ENCODE measurements at regions not wholly inside any gene's neighbourhood (a gene's known extent, or its start where the extent isn't known, plus 50 kb on each side); places are given as distances from the start of the nearest gene placed in this dataset.

DNA sequence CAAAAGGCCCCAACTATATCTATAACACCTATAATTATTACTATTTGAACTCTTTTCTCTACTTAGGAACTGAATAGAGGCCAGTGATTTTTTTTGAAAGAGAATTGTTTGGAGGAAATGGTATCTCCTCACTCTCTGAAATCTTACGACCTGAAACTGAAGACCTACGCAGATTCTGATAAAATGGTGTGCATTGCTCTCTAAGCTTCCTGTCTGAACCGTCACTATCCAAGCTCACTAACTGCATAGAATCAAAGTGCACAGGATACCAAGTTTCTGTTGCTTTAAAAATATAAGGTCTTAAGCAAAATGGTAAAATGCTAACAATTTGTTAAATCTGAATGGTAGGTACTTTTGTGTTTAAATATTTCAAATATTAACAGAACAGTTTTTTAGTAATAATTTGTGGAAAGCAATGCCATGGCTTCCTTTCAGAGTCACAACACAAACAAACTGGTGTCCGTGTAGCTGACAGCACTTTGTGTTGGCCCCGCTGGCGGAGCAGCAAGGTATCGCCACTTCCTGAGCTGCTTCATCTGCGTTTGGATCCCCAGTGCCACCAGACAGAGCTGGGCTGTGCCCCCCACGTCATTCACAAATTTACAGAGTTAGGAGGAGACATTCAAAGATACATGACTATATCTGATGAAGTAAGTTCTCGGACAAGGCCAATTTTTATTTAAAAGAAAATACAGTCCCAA is 313.9 kb downstream of the FBXW7 start:
- no peak overlapping the region for H3K4me3 ChIP-seq (ENCODE audit: low read length in 3 of 3)
- no peak overlapping the region for H3K9ac ChIP-seq (ENCODE audit: low read depth in 1 of 3, low read length in 3 of 3)
- no peaks in the 10 kb centered on the region for H3K36me3 ChIP-seq (ENCODE audit: control insufficient read depth in 3 of 3, insufficient read depth in 3 of 3, low read length in 3 of 3)
- H3K9me3 ChIP-seq (ENCODE audit: control insufficient read depth in 3 of 3, low read length in 3 of 3) = no peaks in the 10 kb centered on the region
- H3K27ac ChIP-seq (ENCODE audit: low read depth, low read length) = no peak overlapping the region
- no peaks in the 10 kb centered on the region for H3K4me1 ChIP-seq (ENCODE audit: control insufficient read depth in 3 of 3, insufficient read depth in 3 of 3, low read length in 3 of 3)
- H3K27me3 ChIP-seq (ENCODE audit: control insufficient read depth in 3 of 3, insufficient read depth in 3 of 3, low read length in 3 of 3) = no peaks in the 10 kb centered on the region

DNA sequence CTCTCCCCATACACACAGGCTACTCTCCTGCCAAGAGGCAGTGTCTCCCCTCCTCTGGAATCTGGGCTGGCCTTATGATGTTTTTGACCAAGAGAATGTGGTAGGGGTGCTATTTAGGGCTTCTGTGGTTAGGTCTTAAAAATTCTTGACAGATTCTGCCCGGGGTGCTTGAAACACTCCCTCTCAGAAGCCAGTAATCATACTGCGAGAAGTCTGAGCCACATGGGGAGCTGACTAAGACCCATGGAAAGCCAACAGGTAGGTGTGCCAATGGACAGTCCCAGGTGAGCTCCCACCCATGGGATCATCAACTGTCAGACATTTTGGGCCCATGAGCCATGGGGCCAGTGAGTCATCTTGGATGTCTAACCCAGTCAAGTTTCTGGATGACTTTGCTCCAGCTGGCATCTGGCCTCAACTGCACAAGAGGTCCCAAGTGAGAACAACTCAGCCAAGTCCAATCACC is 315.7 kb downstream of the FBXW7 start:
- Histone ChIP-seq H3K4me3 (ENCODE audit: low read length in 3 of 3) (no peak overlapping the region), H3K9ac (ENCODE audit: low read depth in 1 of 3, low read length in 3 of 3) (no peak overlapping the region), H3K36me3 (ENCODE audit: control insufficient read depth in 3 of 3, insufficient read depth in 3 of 3, low read length in 3 of 3) (no peaks in the 10 kb centered on the region), H3K4me1 (ENCODE audit: control insufficient read depth in 3 of 3, insufficient read depth in 3 of 3, low read length in 3 of 3) (no peaks in the 10 kb centered on the region), H3K27ac (ENCODE audit: low read depth, low read length) (no peak overlapping the region), H3K9me3 (ENCODE audit: control insufficient read depth in 3 of 3, low read length in 3 of 3) (no peaks in the 10 kb centered on the region), H3K27me3 (ENCODE audit: control insufficient read depth in 3 of 3, insufficient read depth in 3 of 3, low read length in 3 of 3) (no peaks in the 10 kb centered on the region)

DNA sequence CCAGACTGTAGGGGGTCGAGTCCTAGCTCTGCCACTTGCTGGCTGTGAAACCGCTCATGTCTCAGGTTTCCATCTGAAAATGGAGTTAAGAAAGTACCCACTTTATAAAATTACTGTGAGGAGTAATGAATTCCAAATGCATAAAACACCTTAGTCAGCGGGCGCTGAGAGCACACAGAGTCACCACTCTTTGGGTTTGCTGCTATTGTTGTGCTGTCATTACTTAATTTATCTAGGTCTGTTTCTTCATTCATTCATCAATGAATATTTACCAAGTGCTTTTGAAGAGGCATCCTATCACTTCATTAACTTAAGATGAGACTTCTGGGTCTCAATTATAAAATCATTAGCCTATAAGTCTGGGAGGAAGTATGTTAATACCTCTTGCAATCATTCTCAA is 317.3 kb downstream of the FBXW7 start:
- no peak overlapping the region for H3K9ac ChIP-seq (ENCODE audit: low read depth in 1 of 3, low read length in 3 of 3)
- no peaks in the 10 kb centered on the region for H3K36me3 ChIP-seq (ENCODE audit: control insufficient read depth in 3 of 3, insufficient read depth in 3 of 3, low read length in 3 of 3)
- no peaks in the 10 kb centered on the region for H3K9me3 ChIP-seq (ENCODE audit: control insufficient read depth in 3 of 3, low read length in 3 of 3)
- H3K4me3 ChIP-seq (ENCODE audit: low read length in 3 of 3) = no peak overlapping the region
- no peaks in the 10 kb centered on the region for H3K27me3 ChIP-seq (ENCODE audit: control insufficient read depth in 3 of 3, insufficient read depth in 3 of 3, low read length in 3 of 3)
- H3K4me1 ChIP-seq (ENCODE audit: control insufficient read depth in 3 of 3, insufficient read depth in 3 of 3, low read length in 3 of 3) = no peaks in the 10 kb centered on the region
- H3K27ac ChIP-seq (ENCODE audit: low read depth, low read length) = no peak overlapping the region

DNA sequence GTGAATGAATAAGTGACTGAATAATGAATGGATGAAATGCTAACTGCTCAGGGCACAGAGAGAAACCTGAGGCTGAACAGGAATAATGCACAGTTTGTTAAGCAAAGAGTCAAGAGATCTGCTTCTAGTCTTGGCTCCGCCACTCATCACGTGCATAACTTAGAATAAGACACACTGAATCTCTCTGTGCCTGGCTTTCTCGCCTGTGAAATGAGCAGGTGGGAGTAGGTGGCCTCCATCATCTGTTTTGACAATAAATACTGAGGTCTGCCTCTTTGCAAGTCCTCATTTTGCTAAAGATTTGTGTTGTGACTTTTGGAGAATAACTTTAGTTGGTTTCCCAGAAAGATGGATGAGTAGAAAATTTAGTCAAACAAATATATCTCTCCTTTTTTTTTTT is 318.0 kb downstream of the FBXW7 start:
- Histone ChIP-seq H3K4me1 (ENCODE audit: control insufficient read depth in 3 of 3, insufficient read depth in 3 of 3, low read length in 3 of 3) (no peaks in the 10 kb centered on the region), H3K27me3 (ENCODE audit: control insufficient read depth in 3 of 3, insufficient read depth in 3 of 3, low read length in 3 of 3) (no peaks in the 10 kb centered on the region), H3K9me3 (ENCODE audit: control insufficient read depth in 3 of 3, low read length in 3 of 3) (no peaks in the 10 kb centered on the region), H3K4me3 (ENCODE audit: low read length in 3 of 3) (no peak overlapping the region), H3K9ac (ENCODE audit: low read depth in 1 of 3, low read length in 3 of 3) (no peak overlapping the region), H3K36me3 (ENCODE audit: control insufficient read depth in 3 of 3, insufficient read depth in 3 of 3, low read length in 3 of 3) (no peaks in the 10 kb centered on the region), H3K27ac (ENCODE audit: low read depth, low read length) (no peak overlapping the region)

DNA sequence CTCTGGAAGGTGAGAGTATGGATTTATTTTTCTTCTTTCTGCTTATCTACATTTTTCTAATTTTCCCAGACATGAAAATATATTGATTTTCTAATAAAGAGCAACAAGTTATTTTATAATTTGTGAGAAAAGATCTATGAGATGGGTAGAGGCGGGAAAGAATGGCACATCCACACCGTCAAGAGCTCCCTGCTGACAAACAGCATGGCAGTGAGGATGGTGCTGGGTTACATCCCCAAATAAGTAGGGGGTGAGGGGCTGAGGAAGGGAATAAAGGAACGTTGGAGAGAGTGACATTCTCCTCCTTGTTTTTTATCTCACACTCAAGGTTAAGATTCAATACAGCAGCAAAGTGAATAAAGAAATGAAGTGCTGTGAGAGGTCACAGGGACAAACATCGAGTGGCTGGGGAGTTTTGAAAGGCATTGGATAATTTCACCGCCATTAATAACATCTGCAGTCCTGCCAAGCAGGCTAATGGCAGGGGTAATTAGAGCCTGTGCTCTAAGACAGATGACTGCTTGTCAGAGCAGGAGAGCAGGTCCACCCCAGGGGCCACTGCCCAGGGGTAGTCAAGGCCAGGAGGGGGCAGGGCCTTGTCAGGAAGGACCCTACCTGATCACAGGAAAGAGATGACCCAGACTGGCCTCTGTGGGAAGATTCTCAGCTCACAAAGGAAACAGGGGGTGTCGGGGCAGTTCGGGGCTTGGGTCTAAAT is 323.8 kb downstream of the FBXW7 start:
- H3K4me3 ChIP-seq (ENCODE audit: low read length in 3 of 3) = no peak overlapping the region
- no peaks in the 10 kb centered on the region for H3K9me3 ChIP-seq (ENCODE audit: control insufficient read depth in 3 of 3, low read length in 3 of 3)
- no peak overlapping the region for H3K27ac ChIP-seq (ENCODE audit: low read depth, low read length)
- no peaks in the 10 kb centered on the region for H3K27me3 ChIP-seq (ENCODE audit: control insufficient read depth in 3 of 3, insufficient read depth in 3 of 3, low read length in 3 of 3)
- no peaks in the 10 kb centered on the region for H3K36me3 ChIP-seq (ENCODE audit: control insufficient read depth in 3 of 3, insufficient read depth in 3 of 3, low read length in 3 of 3)
- H3K9ac ChIP-seq (ENCODE audit: low read depth in 1 of 3, low read length in 3 of 3) = no peak overlapping the region
- no peaks in the 10 kb centered on the region for H3K4me1 ChIP-seq (ENCODE audit: control insufficient read depth in 3 of 3, insufficient read depth in 3 of 3, low read length in 3 of 3)

DNA sequence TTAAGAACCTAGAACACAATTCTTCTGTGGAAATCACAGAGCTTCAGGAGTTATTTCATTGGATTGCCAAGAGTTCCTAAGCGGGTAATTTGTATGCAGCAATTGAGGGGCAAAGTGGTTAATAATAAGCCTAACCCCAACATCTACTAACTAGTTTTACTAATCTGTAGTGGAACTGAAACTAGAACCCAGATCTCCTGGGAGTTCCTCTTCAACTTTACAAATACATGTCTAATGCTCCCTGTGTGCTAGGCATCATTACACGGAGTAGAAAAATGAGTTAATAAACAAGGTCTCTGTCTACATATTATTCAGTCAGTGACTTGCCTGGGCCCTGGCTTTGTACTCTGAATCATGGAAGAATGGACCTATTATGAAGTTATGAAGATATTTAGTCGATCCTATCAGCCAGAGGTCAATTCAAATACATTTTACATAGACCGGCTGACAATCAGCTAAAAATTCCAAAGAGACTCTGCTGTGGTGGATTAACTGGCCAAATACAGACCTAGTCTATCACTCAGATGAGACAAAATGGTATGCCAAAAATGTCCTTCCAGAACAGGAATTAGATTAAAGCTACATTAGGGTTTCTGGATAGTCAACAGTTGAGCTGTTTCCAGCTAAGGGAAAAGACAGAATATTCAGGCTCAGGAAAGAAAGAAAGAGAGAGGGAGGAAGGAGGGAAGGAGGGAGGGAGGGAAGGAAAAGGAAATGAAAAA is 326.0 kb downstream of the FBXW7 start:
- no peak overlapping the region for H3K27ac ChIP-seq (ENCODE audit: low read depth, low read length)
- H3K27me3 ChIP-seq (ENCODE audit: control insufficient read depth in 3 of 3, insufficient read depth in 3 of 3, low read length in 3 of 3) = no peaks in the 10 kb centered on the region
- H3K36me3 ChIP-seq (ENCODE audit: control insufficient read depth in 3 of 3, insufficient read depth in 3 of 3, low read length in 3 of 3) = no peaks in the 10 kb centered on the region
- no peak overlapping the region for H3K9ac ChIP-seq (ENCODE audit: low read depth in 1 of 3, low read length in 3 of 3)
- no peak overlapping the region for H3K4me3 ChIP-seq (ENCODE audit: low read length in 3 of 3)
- H3K4me1 ChIP-seq (ENCODE audit: control insufficient read depth in 3 of 3, insufficient read depth in 3 of 3, low read length in 3 of 3) = no peaks in the 10 kb centered on the region
- no peaks in the 10 kb centered on the region for H3K9me3 ChIP-seq (ENCODE audit: control insufficient read depth in 3 of 3, low read length in 3 of 3)

DNA sequence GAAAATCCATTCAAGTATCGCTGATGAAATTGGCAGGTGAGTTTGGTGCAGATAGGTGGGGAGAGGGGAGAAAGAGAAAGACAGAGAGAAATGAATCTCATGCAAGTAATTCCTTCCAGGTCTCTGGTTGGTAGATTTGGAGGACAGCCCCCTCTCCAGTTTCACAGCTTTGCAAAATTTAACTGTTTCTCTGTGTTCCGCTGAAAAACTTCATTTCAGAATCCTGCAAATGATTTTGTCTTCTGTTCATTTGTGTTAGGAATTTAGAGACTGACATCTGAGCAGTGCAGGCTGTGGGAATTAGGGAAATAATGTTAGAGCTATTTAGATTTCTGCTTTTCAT is 328.5 kb downstream of the FBXW7 start:
- Histone ChIP-seq H3K27me3 (ENCODE audit: control insufficient read depth in 3 of 3, insufficient read depth in 3 of 3, low read length in 3 of 3) (no peaks in the 10 kb centered on the region), H3K4me3 (ENCODE audit: low read length in 3 of 3) (no peak overlapping the region), H3K36me3 (ENCODE audit: control insufficient read depth in 3 of 3, insufficient read depth in 3 of 3, low read length in 3 of 3) (no peaks in the 10 kb centered on the region), H3K4me1 (ENCODE audit: control insufficient read depth in 3 of 3, insufficient read depth in 3 of 3, low read length in 3 of 3) (no peaks in the 10 kb centered on the region), H3K27ac (ENCODE audit: low read depth, low read length) (no peak overlapping the region), H3K9me3 (ENCODE audit: control insufficient read depth in 3 of 3, low read length in 3 of 3) (no peaks in the 10 kb centered on the region), H3K9ac (ENCODE audit: low read depth in 1 of 3, low read length in 3 of 3) (no peak overlapping the region)

DNA sequence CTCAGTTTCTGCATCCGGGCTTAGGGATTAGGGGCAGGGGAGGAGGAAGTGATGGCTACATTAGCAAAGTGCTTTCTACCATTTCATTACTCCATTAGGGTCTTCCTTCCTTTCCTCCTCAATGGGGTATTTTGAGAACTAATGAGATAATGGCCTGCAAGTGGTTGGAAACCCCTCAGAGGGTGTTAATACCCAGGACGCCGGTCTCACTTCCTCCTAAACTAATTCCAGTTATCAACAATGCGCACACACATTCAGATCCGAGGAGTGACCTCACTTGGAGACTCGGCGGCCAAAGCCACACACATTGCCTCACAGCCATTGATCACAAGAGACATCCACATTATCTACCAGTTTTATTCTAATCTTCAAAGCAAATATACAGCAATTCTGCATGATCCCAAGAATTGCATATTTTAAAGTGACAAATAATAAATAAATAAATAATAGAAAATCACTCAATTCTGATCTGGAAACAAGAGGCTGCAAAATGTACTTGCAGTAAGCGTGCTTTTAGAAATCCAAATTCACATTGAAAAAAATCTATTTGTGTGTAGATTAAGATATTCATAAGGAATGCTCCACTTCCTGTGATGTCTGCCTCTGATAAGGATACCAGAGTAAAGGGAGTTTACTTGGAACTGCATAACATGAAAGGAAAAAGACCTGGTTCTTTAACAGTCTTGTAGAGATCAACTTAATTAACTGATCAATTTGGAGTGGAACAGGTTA is 329.1 kb downstream of the FBXW7 start:
- Histone ChIP-seq H3K4me3 (ENCODE audit: low read length in 3 of 3) (no peak overlapping the region), H3K9ac (ENCODE audit: low read depth in 1 of 3, low read length in 3 of 3) (no peak overlapping the region), H3K27ac (ENCODE audit: low read depth, low read length) (no peak overlapping the region), H3K4me1 (ENCODE audit: control insufficient read depth in 3 of 3, insufficient read depth in 3 of 3, low read length in 3 of 3) (no peaks in the 10 kb centered on the region), H3K9me3 (ENCODE audit: control insufficient read depth in 3 of 3, low read length in 3 of 3) (no peaks in the 10 kb centered on the region), H3K27me3 (ENCODE audit: control insufficient read depth in 3 of 3, insufficient read depth in 3 of 3, low read length in 3 of 3) (no peaks in the 10 kb centered on the region), H3K36me3 (ENCODE audit: control insufficient read depth in 3 of 3, insufficient read depth in 3 of 3, low read length in 3 of 3) (no peaks in the 10 kb centered on the region)

DNA sequence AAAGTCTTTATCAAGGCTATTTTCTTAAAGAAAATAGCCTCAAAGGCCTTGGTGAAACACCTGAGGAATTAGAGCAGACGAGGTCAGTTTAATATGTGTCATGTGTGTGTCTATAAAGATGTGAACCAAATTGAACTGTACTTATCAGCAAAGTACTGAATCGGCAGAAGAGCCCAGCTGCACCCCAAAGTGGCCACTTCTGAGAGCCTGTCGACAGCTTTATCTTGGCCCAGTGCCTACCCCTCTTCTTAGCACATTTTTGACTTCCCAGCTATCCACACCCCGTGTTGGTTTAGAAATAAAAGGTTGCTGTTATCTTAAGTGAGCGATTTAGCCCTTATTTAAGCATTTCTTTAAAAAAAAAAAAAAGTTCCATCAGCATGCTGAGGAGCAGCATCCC is 329.7 kb downstream of the FBXW7 start:
- no peaks in the 10 kb centered on the region for H3K4me1 ChIP-seq (ENCODE audit: control insufficient read depth in 3 of 3, insufficient read depth in 3 of 3, low read length in 3 of 3)
- H3K27ac ChIP-seq (ENCODE audit: low read depth, low read length) = no peak overlapping the region
- no peak overlapping the region for H3K4me3 ChIP-seq (ENCODE audit: low read length in 3 of 3)
- H3K9ac ChIP-seq (ENCODE audit: low read depth in 1 of 3, low read length in 3 of 3) = no peak overlapping the region
- no peaks in the 10 kb centered on the region for H3K27me3 ChIP-seq (ENCODE audit: control insufficient read depth in 3 of 3, insufficient read depth in 3 of 3, low read length in 3 of 3)
- H3K9me3 ChIP-seq (ENCODE audit: control insufficient read depth in 3 of 3, low read length in 3 of 3) = no peaks in the 10 kb centered on the region
- no peaks in the 10 kb centered on the region for H3K36me3 ChIP-seq (ENCODE audit: control insufficient read depth in 3 of 3, insufficient read depth in 3 of 3, low read length in 3 of 3)
